H1 (cell line): ENCODE measurements at regions not wholly inside any gene's neighbourhood (a gene's known extent, or its start where the extent isn't known, plus 50 kb on each side); places are given as distances from the start of the nearest gene placed in this dataset.

ENCODE experiments used
- GABPA ChIP-seq: IDR thresholded peaks from 2 replicates; pipeline ENCODE4 v1.6.1; 2011; ENCODE audit warnings: mild to moderate bottlenecking, low read length, moderate library complexity, borderline replicate concordance; ENCODE audit not compliant: insufficient read depth
- JUND ChIP-seq: IDR thresholded peaks from 2 replicates; pipeline ENCODE4 v1.6.1; 2011; ENCODE audit warnings: mild to moderate bottlenecking, improper control_type of control experiment, low read length
- POLR2A ChIP-seq, 2 experiments: IDR thresholded peaks; 1 replicate in 1 of 2; 2 replicates in 1 of 2; pipeline ENCODE4 v1.6.1; 2011; ENCODE audit warnings: low read depth in 2 of 2, low read length in 2 of 2, mild to moderate bottlenecking in 2 of 2; ENCODE audit errors: control extremely low read depth in 1 of 2
- POLR2AphosphoS5 ChIP-seq: IDR thresholded peaks from 2 replicates; pipeline ENCODE4 v1.6.1; 2011; ENCODE audit warnings: low read depth, low read length
- RNF2 ChIP-seq: fragments of 200-900, 300-1000 bp; sonication (generic); IDR thresholded peaks from 2 replicates; pipeline ENCODE4 v1.7.1; 2016; ENCODE audit warnings: borderline replicate concordance, low read depth, mild to moderate bottlenecking, antibody characterized with exemption, low read length; ENCODE audit not compliant: poor library complexity, severe bottlenecking; ENCODE audit errors: missing control alignments
- SIRT6 ChIP-seq: IDR thresholded peaks from one replicate; pipeline ENCODE4 v1.7.1; 2012; ENCODE audit warnings: low read length, inconsistent platforms
- SIX5 ChIP-seq: IDR thresholded peaks from 2 replicates; pipeline ENCODE4 v1.6.1; 2011; ENCODE audit warnings: mild to moderate bottlenecking, low read depth, low read length
- TCF12 ChIP-seq: IDR thresholded peaks from 2 replicates; pipeline ENCODE4 v1.6.1; 2011; ENCODE audit warnings: low read depth, mild to moderate bottlenecking, low read length
- TF ChIP-seq, protein P1 (sequence below), 3 experiments: IDR thresholded peaks; 1 replicate in 2 of 3; 2 replicates in 1 of 3; pipeline versions ENCODE4 v1.5.1 to v1.6.1; 2011; ENCODE audit warnings: low read length in 3 of 3, mild to moderate bottlenecking in 3 of 3, inconsistent platforms in 2 of 3, low read depth in 1 of 3, moderate library complexity in 1 of 3; ENCODE audit not compliant: insufficient read depth in 1 of 3; ENCODE audit errors: control extremely low read depth in 1 of 3

DNA sequence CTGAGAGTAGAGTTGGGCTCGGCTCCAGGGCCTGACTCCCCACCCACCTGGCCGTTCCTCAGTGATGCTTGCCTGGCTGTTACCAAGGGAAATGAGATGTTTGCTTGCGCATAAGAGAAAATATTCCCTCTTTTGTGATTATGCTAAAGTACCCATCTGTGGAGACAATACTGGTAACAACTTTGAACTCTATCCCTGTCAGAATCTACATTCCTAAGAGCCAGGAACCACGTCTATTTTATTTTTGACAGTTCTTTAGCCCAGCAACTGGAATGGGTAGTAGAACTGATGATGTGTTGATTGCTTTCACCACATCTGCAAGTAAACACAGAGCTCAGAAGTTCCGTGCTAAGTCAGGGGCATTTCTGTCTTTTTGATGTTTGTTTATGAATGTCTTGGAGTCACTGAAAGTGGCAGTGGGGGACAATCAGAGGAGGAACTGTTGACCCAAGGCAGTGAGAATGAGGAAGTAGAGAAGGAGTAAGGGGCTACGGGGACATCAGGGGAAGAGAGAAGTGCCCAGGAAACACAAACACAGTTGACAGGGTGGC, 348.3 kb upstream of the SOX11 start:
- no peak for TF ChIP-seq GABPA
- TF ChIP-seq JUND, result no peak
- TF ChIP-seq, protein P1, sequence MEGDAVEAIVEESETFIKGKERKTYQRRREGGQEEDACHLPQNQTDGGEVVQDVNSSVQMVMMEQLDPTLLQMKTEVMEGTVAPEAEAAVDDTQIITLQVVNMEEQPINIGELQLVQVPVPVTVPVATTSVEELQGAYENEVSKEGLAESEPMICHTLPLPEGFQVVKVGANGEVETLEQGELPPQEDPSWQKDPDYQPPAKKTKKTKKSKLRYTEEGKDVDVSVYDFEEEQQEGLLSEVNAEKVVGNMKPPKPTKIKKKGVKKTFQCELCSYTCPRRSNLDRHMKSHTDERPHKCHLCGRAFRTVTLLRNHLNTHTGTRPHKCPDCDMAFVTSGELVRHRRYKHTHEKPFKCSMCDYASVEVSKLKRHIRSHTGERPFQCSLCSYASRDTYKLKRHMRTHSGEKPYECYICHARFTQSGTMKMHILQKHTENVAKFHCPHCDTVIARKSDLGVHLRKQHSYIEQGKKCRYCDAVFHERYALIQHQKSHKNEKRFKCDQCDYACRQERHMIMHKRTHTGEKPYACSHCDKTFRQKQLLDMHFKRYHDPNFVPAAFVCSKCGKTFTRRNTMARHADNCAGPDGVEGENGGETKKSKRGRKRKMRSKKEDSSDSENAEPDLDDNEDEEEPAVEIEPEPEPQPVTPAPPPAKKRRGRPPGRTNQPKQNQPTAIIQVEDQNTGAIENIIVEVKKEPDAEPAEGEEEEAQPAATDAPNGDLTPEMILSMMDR (IDR thresholded peaks at IDR 0.05; ENCODE audit: control extremely low read depth in 1 of 3, insufficient read depth in 1 of 3, low read depth in 1 of 3, low read length in 3 of 3), result no peak
- TF ChIP-seq POLR2A (IDR thresholded peaks at IDR 0.05; ENCODE audit: control extremely low read depth in 1 of 2, low read depth in 2 of 2, low read length in 2 of 2), result no peak
- TF ChIP-seq POLR2AphosphoS5, result no peak
- TF ChIP-seq RNF2, result no peak
- no peak for TF ChIP-seq SIX5
- TF ChIP-seq SIRT6, result no peak
- TF ChIP-seq TCF12, result no peak
